ENCODE measurements at regions not wholly inside any gene's neighbourhood (a gene's known extent, or its start where the extent isn't known, plus 50 kb on each side); places are given as distances from the start of the nearest gene placed in this dataset.

DNA sequence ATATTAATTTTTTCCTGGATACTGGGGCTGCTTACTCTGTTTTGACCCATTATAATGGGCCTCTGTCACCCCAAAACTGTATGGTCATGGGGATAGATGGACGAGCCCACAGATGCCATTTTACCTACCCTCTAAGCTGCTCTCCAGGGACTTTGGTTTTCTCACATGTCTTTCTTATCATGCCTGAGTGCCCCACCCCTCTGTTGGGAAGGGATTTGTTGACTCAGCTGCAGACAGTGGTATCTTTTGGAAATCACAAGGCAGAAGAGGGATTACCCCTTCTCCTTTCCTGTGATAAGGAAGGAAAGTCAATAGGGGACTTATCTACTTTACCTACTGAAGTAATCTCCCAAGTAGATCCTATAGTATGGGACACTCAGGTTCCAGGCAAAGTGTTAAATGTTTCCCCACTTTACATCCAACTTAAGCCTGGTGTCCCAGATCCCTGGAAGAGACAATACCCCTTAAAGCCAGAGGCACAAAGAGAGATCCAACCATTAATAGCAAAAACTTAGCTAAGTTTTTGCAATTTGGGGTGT is 182.7 kb downstream of the RNF152 start:
- no peak overlapping the region for H3K4me3 Mint-ChIP-seq
- DNase-seq (no peak), ATAC-seq (no peak)
- H3K27me3 Mint-ChIP-seq = peaks cover 2% of the 10 kb centered on the region
- H3K36me3 Mint-ChIP-seq (ENCODE audit: low read depth) = no peaks in the 10 kb centered on the region
- no peaks in the 10 kb centered on the region for H3K4me1 Mint-ChIP-seq
- no peaks in the 10 kb centered on the region for H3K9me3 Mint-ChIP-seq
- no peak overlapping the region for H3K27ac Mint-ChIP-seq

DNA sequence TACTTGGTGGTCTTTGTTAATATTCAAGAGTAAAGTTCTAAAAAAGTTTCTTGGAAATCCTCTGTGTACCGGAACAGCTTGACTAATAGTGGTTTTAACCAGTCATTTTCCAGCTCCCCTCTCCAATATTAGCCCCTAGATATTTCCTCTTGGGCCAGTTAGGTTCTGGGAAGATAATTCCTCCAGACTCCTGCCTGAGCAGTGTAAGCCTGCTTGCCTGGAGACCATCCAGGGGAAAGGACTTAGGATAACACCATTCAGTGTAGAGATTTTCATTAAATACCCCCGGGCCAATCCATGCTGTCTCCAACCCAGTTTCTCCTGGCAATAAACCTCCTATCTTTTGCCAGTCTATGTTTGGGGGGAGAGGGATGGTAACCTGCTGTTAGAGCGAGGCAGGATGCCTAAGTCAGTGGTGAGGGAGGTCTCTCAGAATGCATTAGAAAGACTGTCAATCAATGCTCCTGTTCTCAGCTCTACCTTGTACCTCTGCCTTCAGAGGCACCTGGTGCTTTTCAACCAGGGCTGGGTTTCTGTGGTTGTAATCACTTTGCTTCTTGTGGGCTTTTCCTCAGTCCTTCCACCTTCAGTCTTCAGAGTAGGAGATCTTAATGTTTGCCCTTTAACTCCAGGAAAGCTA is 186.4 kb downstream of the RNF152 start:
- H3K4me3 Mint-ChIP-seq = no peak overlapping the region
- H3K27ac Mint-ChIP-seq = no peak overlapping the region
- no peaks in the 10 kb centered on the region for H3K36me3 Mint-ChIP-seq (ENCODE audit: low read depth)
- H3K4me1 Mint-ChIP-seq = no peaks in the 10 kb centered on the region
- ATAC-seq (no peak), DNase-seq (no peak)
- peaks cover 4% of the 10 kb centered on the region for H3K9me3 Mint-ChIP-seq
- peaks cover 5% of the 10 kb centered on the region for H3K27me3 Mint-ChIP-seq

DNA sequence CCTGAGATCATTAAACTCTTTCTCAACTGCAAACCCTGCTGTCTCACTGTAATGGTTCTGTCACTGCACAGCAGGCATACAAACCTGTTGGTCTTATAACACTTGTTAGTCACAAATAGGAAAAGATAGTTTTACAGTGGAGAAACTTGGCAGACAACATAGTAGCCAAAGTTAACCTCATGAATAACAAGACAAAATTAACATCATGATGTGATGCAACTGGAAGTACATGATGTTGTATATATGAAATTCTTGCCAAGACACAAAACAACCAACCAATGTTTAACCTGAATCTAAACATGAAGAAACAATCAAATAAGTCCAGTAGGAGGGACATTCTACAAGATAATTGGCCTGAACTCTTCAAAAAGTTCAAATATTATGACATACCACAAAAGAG is 189.3 kb downstream of the RNF152 start:
- H3K27ac Mint-ChIP-seq = no peak overlapping the region
- no peak for ATAC-seq
- peaks cover 4% of the 10 kb centered on the region for H3K27me3 Mint-ChIP-seq

DNA sequence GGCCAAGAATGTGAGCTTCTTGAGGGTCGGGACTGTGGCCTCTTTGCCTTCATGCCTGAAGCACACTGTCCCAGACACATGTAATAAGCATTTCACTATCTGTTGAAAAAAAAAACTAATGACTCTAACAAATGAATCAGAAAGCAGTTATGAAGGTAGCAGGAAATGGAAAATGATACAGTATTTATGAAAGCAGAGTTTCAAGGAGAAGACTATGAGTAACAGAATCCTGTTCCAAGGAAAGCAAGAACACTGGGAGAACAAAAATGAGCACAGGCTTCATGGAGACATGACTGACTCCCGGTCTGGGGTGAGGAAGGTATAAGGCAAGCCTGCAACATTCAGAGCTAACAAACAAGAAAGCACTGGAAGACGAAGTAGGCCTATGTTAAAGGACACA is 190.8 kb downstream of the RNF152 start:
- H3K27ac Mint-ChIP-seq = no peak overlapping the region
- peaks cover 4% of the 10 kb centered on the region for H3K27me3 Mint-ChIP-seq
- H3K9me3 Mint-ChIP-seq = peaks cover 4% of the 10 kb centered on the region
- DNase-seq (no peak), ATAC-seq (no peak)
- H3K36me3 Mint-ChIP-seq (ENCODE audit: low read depth) = no peaks in the 10 kb centered on the region
- no peak overlapping the region for H3K4me3 Mint-ChIP-seq
- H3K4me1 Mint-ChIP-seq = no peaks in the 10 kb centered on the region

More for the DNA sequence above, 189.3 kb downstream of the RNF152 start:
- no peaks in the 10 kb centered on the region for H3K4me1 Mint-ChIP-seq
- no peak overlapping the region for H3K4me3 Mint-ChIP-seq
- no peaks in the 10 kb centered on the region for H3K36me3 Mint-ChIP-seq (ENCODE audit: low read depth)
- H3K9me3 Mint-ChIP-seq = peaks cover 4% of the 10 kb centered on the region
- DNase-seq = no peak

DNA sequence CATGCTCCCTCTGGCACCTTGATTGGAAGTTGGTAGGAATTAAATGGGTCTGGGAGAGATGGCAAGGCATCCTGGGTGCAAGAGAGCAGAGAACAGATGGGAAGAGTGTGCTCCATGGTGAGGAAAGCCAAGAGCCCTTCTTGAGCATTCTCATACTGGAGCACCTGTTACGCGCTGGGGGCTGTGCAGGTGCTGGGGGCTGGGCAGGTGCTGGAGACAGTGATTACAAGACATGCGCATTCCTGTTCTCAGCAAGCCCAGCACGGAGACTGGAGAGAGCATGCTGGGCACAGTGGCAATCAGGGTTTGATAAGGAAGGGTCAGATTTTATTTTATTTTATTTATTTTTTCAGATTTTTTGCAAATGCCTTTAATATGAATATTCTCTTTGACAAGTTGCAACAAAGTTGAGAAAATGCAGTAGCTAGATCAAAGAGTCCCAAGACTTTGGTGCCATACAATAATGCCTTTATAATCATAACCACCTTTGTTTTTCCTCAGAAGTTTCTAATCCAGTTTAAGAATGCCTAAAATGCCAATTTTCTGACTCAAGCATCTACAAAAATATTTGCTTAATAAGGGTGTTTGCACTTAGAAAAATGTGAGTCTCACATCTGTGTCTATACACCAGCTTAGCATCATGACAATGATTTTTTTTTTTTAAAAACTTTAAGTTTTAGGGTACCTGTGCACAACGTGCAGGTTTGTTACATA is 193.3 kb downstream of the RNF152 start:
- no peak for DNase-seq
- H3K36me3 Mint-ChIP-seq (ENCODE audit: low read depth) = no peaks in the 10 kb centered on the region
- H3K27me3 Mint-ChIP-seq = peaks cover 6% of the 10 kb centered on the region

DNA sequence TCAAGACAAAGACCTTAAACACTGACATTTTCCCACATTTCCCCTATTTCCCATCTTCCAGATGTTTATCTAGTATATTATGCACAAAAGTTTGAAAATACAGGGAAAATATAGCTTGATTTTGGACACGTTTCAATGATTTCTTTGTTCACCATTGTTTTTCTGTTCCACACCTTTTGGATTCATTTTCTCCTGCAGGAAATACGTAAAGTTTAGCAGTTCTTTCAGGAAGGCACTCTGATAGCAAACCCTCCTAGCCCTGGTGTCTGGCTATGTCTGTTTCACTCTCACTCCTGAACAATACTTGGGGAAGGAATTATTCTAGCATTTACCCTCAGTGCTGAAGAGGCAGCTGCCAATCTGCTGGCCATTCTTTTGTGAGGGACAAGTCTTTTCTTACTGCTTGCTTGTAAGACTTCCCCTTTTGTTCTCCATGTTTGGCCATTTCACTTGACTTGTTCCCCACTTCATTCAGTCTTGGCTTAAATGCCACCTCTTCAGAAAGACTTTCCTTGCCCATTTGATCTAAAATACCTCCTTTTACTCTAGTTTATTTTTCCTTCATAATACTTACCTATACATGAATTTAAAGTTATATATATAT is 195.4 kb downstream of the RNF152 start:
- H3K4me3 Mint-ChIP-seq = no peak overlapping the region
- H3K4me1 Mint-ChIP-seq = no peaks in the 10 kb centered on the region
- H3K36me3 Mint-ChIP-seq (ENCODE audit: low read depth) = no peaks in the 10 kb centered on the region
- no peak overlapping the region for H3K27ac Mint-ChIP-seq
- no peaks in the 10 kb centered on the region for H3K9me3 Mint-ChIP-seq
- H3K27me3 Mint-ChIP-seq = peaks cover 2% of the 10 kb centered on the region
- ATAC-seq = no peak
- no peak for DNase-seq

More for the DNA sequence above, 193.3 kb downstream of the RNF152 start:
- Mint-ChIP-seq H3K4me1 (no peaks in the 10 kb centered on the region), H3K4me3 (no peak overlapping the region), H3K9me3 (peaks cover 4% of the 10 kb centered on the region), H3K27ac (no peak overlapping the region)
- no peak for ATAC-seq

DNA sequence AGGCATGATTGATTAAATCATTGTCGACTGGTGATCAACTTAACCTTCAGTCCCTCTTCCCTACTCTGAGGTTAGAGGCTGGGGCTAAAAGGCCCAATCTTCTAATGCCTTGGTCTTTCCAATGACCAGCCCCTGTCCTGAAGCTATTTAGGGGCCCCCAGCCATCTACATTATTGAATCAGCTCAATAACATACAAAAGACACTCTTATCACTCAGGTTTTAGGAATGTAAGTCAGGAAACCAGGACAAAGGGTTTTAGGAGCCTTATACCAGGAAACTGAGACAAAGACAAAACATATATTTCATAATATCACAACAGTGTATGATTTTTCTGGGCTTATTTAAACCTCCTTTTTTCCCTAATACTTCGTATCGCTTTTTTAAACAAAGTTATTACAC is 198.6 kb downstream of the RNF152 start:
- no peaks in the 10 kb centered on the region for H3K9me3 Mint-ChIP-seq
- H3K4me1 Mint-ChIP-seq = no peaks in the 10 kb centered on the region
- ATAC-seq (no peak), DNase-seq (no peak)
- H3K27ac Mint-ChIP-seq = no peak overlapping the region
- no peak overlapping the region for H3K4me3 Mint-ChIP-seq
- peaks cover 2% of the 10 kb centered on the region for H3K27me3 Mint-ChIP-seq
- H3K36me3 Mint-ChIP-seq (ENCODE audit: low read depth) = no peaks in the 10 kb centered on the region

DNA sequence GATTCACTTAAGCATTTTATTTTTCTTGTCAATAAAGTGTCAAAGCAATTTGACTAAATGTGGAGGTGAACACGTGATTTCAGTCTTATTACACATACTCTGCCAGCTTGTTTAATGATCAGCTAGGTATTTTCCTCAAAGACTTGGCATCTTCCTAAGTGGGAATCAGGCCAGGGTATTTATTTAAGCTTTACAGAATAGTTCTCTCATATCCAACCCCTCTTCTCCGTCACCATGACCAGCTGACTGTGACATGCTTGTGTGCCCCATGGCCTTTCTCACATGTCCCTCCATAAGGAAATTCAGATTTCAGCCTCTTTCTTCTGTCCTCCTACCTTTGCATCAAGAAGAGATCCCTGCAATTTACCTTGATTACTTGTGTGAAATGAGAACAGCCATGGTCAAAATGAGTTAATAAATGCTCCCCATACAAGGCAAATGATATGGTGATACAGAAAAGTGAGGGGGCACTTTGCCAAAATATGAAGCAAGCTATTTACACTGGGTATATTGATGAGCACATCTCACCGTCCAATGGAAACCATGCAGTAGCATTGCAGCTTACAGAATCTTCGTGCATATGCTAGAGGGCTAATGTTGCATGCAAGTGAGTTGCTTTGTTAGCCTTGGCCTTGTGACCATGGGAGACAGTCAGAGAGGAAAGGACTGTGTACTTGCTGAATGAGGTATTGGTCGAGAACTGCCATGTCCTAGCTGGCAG is 202.2 kb downstream of the RNF152 start:
- no peak overlapping the region for H3K27ac Mint-ChIP-seq
- no peaks in the 10 kb centered on the region for H3K36me3 Mint-ChIP-seq (ENCODE audit: low read depth)
- H3K9me3 Mint-ChIP-seq = no peaks in the 10 kb centered on the region
- no peaks in the 10 kb centered on the region for H3K27me3 Mint-ChIP-seq
- DNase-seq = no peak
- no peak overlapping the region for H3K4me3 Mint-ChIP-seq
- ATAC-seq = no peak
- no peaks in the 10 kb centered on the region for H3K4me1 Mint-ChIP-seq

DNA sequence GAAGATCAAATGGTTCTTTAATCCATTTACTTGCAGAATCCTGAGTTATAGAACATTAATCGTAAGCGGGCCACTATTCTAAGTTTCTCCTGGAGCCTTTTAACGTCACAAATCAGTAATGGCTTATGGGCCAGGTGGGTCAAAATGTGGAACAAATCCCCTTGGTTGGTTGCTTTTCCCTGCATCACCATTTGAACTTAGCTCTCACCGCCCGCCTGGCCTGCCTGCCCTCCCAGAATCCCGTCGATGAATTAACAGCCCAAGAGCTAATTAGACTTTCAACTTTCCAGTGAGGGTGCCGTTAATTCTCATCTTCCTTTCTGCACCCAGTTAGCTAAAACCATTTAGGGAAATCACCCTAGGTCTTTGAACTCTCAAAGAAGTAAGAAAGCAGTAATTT is 205.5 kb downstream of the RNF152 start:
- Mint-ChIP-seq H3K27ac (no peak overlapping the region), H3K9me3 (no peaks in the 10 kb centered on the region), H3K36me3 (ENCODE audit: low read depth) (no peaks in the 10 kb centered on the region), H3K4me1 (no peaks in the 10 kb centered on the region), H3K4me3 (no peak overlapping the region), H3K27me3 (no peaks in the 10 kb centered on the region)
- DNase-seq = no peak
- ATAC-seq = no peak

DNA sequence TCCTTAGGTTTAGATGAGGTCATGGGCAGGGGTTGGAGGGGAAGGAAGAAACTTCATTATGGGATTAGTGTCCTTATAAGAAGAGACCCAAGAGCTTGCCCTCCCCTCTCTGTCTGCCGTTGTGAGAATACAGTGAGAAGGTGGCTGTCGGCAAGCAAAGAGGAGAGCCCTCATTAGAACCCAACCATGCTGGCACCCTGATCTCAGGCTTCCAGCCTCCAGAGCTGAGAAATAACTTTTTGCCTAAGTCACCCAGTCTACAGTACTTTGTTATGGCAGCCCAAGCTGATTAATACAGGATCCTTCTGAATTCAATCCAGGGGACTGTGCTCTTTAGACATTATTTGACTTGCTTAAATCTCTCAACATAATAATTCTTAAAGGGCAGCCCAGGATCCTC is 209.0 kb downstream of the RNF152 start:
- peaks cover 5% of the 10 kb centered on the region for H3K27me3 Mint-ChIP-seq
- peaks cover 10% of the 10 kb centered on the region for H3K9me3 Mint-ChIP-seq
- DNase-seq (no peak), ATAC-seq (no peak)
- H3K4me1 Mint-ChIP-seq = no peaks in the 10 kb centered on the region
- peaks cover 3% of the 10 kb centered on the region for H3K36me3 Mint-ChIP-seq (ENCODE audit: low read depth)
- no peak overlapping the region for H3K4me3 Mint-ChIP-seq
- no peak overlapping the region for H3K27ac Mint-ChIP-seq

DNA sequence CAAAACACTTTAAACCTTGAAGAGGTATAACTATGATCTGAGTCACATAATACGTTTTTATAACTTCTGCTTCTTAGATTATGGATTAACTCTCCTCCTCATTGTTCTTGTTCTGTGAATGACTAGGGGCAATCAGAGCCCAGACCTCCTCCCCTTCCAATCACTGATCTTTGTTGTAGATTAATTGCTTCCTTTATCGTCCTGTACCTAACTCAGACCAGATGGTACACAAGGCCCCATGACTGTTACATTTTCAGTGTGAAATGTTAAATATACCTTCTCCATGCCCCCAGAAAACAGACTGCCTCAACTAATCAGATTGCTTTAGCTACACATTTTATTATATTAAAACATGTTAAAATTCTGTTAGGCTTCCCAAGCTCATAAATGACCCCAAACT is 211.7 kb downstream of the RNF152 start:
- Mint-ChIP-seq H3K27me3 (peaks cover 5% of the 10 kb centered on the region), H3K36me3 (ENCODE audit: low read depth) (peaks cover 3% of the 10 kb centered on the region), H3K4me1 (no peaks in the 10 kb centered on the region), H3K4me3 (no peak overlapping the region), H3K27ac (no peak overlapping the region), H3K9me3 (peaks cover 13% of the 10 kb centered on the region)
- DNase-seq (no peak), ATAC-seq (no peak)

DNA sequence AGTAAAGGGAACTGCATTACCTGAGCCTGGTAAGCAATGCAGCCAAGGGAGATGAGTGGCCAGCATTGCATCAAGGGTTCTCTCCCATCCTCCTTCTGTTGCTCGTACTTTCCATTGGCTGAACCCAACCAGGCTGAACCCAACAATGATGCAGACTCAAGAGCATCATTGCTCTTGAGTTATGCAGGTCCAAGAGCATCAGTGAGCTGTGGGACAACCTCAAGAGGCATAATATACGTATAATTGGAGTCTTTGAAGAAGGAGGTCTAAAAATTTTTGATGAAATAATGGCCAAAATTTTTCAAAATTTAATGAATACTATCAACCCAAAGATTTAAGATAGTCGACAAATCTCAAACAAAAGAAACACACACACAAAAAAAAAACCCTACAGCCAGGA is 213.0 kb downstream of the RNF152 start:
- no peak for ATAC-seq
- Mint-ChIP-seq H3K27ac (no peak overlapping the region), H3K36me3 (ENCODE audit: low read depth) (peaks cover 3% of the 10 kb centered on the region), H3K4me3 (no peak overlapping the region), H3K4me1 (no peaks in the 10 kb centered on the region), H3K9me3 (peaks cover 13% of the 10 kb centered on the region), H3K27me3 (peaks cover 5% of the 10 kb centered on the region)
- no peak for DNase-seq

DNA sequence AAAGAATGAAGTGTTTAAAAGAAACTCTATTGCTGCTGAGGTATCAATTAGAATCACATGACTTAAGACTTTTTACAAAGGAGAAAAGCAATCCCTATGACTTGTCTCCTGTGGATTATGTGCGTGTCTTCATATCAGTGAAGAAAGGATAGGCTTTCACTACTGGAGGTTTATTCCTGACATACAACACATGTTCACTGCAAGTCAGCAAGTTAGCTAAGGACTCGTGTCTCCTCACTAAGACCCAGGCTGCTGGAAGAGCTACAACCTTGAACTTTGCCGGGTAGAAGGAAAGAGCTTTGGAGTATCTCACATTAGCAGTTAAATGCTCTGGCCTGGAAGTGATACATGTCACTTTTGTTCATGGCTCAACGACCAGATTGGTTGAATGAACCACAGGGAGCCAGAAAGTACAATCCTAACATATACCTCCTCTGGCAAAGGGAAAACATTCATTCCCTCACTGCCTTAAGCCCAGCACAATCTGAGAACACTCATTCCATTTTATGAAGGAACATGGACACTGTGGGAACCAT is 215.3 kb downstream of the RNF152 start:
- Mint-ChIP-seq H3K9me3 (peaks cover 13% of the 10 kb centered on the region), H3K27ac (no peak overlapping the region), H3K4me3 (no peak overlapping the region), H3K36me3 (ENCODE audit: low read depth) (peaks cover 3% of the 10 kb centered on the region), H3K4me1 (no peaks in the 10 kb centered on the region), H3K27me3 (peaks cover 15% of the 10 kb centered on the region)
- ATAC-seq = no peak
- no peak for DNase-seq

DNA sequence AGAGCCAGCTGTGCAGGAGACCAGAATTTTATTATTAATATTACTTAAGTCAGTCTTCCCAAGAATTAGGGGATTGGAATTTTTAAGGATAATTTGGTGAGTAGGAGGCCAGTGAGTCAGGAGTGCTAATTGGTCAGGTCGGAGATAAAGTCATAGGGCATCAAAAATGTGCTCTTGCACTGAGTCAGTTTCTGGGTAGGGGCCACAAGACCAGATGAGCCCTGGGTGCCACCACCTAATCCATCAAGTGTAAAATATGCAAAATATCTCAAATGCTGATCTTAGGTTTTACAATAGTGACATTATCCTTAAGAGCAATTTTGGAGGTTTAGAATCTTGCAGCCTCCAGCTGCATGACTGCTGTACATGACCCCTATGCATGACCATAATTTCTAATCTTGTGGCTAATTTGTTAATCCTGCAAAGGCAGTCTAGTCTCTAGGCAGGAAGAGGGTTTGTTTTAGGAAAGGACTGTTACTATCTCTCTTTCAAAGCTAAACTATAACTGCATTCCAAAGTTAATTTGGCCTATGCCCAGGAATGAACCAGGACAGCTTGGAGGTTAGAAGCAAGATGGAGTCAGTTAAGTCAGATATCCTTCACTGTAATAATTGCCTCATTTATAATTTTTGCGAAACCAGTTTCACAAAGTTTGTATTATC is 215.9 kb downstream of the RNF152 start:
- H3K36me3 Mint-ChIP-seq (ENCODE audit: low read depth) = peaks cover 3% of the 10 kb centered on the region
- H3K27ac Mint-ChIP-seq = no peak overlapping the region
- H3K4me1 Mint-ChIP-seq = no peaks in the 10 kb centered on the region
- ATAC-seq (no peak), DNase-seq (no peak)
- peaks cover 16% of the 10 kb centered on the region for H3K27me3 Mint-ChIP-seq
- peaks cover 13% of the 10 kb centered on the region for H3K9me3 Mint-ChIP-seq
- no peak overlapping the region for H3K4me3 Mint-ChIP-seq

Measured in activated naive CD8-positive, alpha-beta T cell treated with anti-CD3 and anti-CD28 coated beads, Interleukin-2, amount 50 U/mL, for 24 hours (primary cell).